KBM-7 (cell line): ENCODE measurements at regions not wholly inside any gene's neighbourhood (a gene's known extent, or its start where the extent isn't known, plus 50 kb on each side); places are given as distances from the start of the nearest gene placed in this dataset.
A peak's percentile ranks its signal among the peaks of the same experiment; 100 is the strongest.

Experiments
- DNase-seq: peaks from one replicate; pipeline ENCODE4 v3.0.0-alpha.2; 2015
- in situ Hi-C: fragments of 300-500 bp; cut with MboI; formaldehyde crosslinking; loops from 2 replicates; pipeline ENCODE4 v1.14.3; 2020; ENCODE audit warnings: low sequenced_read_pairs, low pct_unique_long_range_greater_than_20kb, mixed read lengths

DNA sequence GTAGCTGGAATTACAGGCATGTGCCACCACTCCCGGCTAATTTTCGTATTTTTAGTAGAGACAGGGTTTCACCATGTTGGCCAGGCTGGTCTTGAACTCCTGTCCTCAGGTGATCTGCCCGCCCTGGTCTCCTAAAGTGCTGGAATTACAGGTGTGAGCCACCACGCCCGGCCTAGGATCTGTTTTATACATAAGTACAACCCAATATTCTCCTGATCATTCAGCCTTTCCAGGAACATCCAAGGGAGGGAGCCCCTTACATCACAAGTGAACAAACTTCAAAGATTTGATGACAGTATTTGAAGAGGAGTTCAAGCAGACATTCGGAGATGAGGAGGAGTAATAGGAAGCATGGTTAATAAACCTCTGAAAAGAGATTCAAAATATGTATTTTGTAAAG lies 54.9 kb upstream of the RAB3GAP2 start:
- no peak for DNase-seq
- in situ Hi-C loops, result no loop called here

DNA sequence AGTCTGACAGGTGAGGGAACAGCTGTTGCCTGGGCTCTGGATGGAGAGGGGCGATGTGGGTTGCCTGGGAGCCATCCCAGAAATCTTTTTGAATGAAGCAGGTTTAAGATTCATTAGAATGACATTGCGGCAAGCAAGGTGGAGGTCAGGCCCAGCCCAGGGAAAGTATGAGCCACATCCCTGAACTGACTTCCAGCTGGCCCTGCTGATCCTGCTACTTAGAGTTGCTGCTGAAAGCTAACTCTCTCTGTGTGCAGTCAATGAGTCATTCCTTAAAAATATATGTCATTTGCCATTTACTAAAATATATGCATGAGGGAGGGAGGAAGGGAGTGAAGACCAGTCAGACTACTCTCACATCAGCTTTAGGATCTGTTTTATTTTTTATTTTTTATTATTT lies 54.3 kb upstream of the RAB3GAP2 start:
- no peak for DNase-seq
- in situ Hi-C loops, result no loop called here

DNA sequence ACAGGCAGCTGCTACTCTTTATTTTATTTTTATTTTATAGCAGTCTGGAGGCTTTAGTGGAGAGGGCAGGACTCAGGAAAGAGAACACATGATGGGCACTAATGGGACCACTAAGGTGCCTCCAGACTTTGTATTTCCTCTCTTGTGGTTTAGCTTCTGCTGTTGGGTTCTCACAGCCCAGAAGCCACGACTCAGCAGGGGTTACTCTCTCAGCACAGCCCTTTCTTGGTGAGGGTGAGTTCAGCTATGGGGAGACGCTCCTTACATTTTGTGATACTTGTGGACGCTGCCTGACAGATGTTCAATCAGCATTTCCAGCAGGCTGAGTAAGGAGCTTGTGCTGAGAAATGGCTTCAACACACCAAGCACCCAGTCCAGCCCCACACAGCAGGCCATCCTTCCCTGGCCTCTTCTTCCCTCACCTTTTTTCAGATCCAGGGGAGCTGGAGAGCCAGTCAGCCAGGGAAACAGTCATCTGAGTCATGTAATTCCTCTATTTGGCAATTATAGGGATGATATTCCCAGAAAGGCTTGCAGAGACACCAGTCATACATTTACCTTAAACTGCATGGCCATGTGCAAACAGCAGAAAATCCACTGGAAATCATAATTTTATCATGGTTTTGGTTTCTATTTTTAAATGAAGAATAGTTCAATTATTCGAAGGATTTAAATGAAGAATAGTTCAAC lies 53.2 kb upstream of the RAB3GAP2 start:
- in situ Hi-C loops, result no loop called here
- DNase-seq, result peak; percentile 16

DNA sequence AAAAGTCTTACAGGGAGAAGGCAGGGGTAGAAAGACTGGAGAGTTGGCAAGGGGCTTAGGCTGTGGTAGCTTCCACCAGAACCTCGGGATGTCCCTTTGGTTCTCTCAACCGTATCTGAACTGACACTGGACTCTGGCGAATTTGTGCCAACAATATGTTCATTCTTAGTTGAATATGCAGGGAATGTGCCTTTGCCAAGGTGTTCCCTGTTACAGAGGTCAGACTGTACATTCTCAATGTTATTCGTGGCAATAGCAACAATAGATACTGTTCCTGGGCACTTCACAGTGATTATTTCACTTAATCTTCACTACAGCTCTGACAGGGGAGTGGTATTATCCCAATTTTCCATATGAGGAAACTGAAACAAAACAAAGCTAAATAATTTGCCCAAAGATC lies 51.5 kb upstream of the RAB3GAP2 start:
- in situ Hi-C loops, result no loop called here
- DNase-seq, result no peak

DNA sequence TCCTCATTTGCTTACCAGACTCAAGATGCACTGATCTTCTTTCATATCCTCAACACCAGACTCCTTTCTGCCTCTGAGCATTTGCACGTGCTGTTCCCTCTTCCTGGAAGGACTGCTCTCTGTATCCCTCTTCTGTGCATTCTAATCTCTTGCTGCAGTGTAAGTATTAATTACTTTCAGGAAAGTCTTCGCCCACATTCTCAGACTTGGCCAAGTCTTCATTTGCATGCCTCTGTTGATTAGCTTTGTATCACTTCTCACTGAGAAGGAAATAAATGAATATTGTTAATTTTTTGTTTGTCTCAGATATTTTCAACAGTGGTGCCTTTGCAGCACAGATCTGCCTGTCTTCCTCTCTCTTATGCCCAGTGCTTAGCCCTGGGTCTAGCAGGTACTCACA lies 50.3 kb upstream of the RAB3GAP2 start:
- in situ Hi-C loops, result no loop called here
- no peak for DNase-seq
